Activated naive CD4-positive, alpha-beta T cell treated with anti-CD3 and anti-CD28 coated beads, Interleukin-2, amount 50 U/mL, for 24 hours (primary cell): ENCODE measurements at regions not wholly inside any gene's neighbourhood (a gene's known extent, or its start where the extent isn't known, plus 50 kb on each side); places are given as distances from the start of the nearest gene placed in this dataset.
"Not testable (repeated sequence)": the region's sequence is repeated elsewhere in the genome, so short reads cannot be mapped to it uniquely, and the experiment has no call there.

Experiments used
- H3K27ac Mint-ChIP-seq: one replicate; pipeline ENCODE4 v1.8.0; 2021; ENCODE audit warnings: mild to moderate bottlenecking, mixed read lengths
- H3K27me3 Mint-ChIP-seq: one replicate; pipeline ENCODE4 v1.8.0; 2021; ENCODE audit warnings: mixed read lengths
- H3K36me3 Mint-ChIP-seq: one replicate; pipeline ENCODE4 v1.8.0; 2021; ENCODE audit warnings: mixed read lengths
- H3K4me1 Mint-ChIP-seq: one replicate; pipeline ENCODE4 v1.8.0; 2021; ENCODE audit warnings: mixed read lengths
- H3K4me3 Mint-ChIP-seq: one replicate; pipeline ENCODE4 v1.8.0; 2021; ENCODE audit warnings: mild to moderate bottlenecking, mixed read lengths
- H3K9me3 Mint-ChIP-seq: one replicate; pipeline ENCODE4 v1.8.0; 2021; ENCODE audit warnings: mixed read lengths

DNA sequence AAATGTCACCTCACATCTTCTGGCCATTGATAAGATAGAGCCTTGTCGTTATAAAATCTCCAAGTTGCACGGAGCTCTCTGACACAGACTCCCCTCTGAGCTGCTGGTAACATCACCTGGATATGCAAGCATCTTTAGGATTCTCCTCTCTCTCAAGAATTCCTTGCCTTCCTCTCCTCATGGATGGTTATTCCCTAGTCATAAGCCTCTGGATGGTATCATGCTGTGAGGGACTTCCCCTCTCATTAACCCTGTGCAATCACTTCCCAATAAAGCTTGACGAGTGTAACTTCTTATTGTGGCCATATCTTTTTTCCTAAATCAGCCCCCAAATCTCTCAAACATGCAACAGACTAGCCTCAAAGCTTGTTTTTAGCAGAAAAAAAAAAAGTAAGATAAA lies 1057.0 kb upstream of the SLIT2 start:
- Mint-ChIP-seq H3K4me1 (no peaks in the 10 kb centered on the region), H3K9me3 (peaks cover 5% of the 10 kb centered on the region)

DNA sequence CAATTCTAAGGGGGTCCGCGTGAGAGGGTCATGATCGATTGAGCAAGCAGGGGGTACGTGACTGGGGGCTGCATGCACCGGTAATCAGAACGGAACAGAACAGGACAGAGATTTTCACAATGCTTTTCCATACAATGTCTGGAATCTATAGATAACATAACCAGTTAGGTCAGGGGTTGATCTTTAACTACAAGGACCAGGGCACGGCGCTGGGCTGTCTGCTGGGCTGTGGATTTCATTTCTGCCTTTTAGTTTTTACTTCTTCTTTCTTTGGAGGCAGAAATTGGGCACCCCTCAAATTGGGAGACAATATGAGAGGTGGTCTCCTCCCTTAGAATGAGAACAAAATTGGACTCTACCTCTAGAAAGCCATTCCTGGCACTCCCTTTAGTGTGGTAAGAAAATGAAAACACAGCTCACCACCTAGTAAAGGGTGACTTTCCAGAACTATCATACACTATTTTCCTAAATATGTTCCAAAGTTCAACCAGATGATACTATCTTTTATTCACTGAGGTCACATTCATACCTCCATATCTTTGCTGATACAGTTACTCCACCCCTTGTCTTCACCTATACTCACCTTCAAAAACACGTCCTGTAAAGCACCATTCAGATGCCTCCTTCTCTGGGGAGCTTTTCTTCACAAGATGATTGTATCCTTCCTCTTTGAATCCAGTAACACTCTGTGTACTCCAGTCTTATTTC lies 1058.3 kb upstream of the SLIT2 start:
- Mint-ChIP-seq H3K4me1 (no peaks in the 10 kb centered on the region), H3K9me3 (peaks cover 5% of the 10 kb centered on the region), H3K4me3 (no peak overlapping the region), H3K36me3 (no peaks in the 10 kb centered on the region), H3K27ac (no peak overlapping the region), H3K27me3 (no peaks in the 10 kb centered on the region)

More for the DNA sequence above, 1057.0 kb upstream of the SLIT2 start:
- Mint-ChIP-seq H3K36me3 (no peaks in the 10 kb centered on the region), H3K27me3 (no peaks in the 10 kb centered on the region), H3K27ac (no peak overlapping the region), H3K4me3 (no peak overlapping the region)

DNA sequence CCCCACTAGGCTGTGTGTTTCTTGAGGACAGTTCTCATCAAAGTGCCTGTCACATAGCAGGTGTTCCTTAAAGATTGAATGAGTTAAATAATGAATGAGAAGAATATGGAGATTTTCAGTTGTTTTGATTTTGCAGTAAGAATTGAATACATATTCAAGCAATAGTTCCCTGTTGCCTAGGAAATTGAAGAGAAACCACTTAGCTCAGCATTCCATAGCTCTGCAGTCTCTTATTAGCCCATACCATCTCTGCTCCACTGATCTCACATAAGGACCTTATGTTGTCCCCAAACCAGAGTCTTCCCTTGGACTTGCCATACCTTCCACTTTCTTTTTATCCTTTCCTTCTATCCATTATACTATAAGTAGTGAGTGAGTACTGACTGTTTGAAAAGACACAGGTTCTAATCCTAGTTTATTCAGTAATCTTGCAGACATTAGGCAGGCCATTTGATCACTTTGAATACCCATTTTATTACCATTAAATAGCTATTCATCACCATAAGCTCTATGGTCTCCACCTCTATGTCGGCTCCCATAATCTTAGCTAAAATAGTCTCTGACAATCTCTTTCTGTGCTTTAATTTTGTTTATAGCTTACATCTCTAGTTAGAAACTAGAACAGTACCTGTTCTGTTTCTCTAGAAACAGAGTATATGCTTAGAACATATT lies 1059.6 kb upstream of the SLIT2 start:
- no peaks in the 10 kb centered on the region for H3K4me1 Mint-ChIP-seq
- H3K4me3 Mint-ChIP-seq: no peak overlapping the region
- H3K27me3 Mint-ChIP-seq: no peaks in the 10 kb centered on the region
- H3K36me3 Mint-ChIP-seq: no peaks in the 10 kb centered on the region
- H3K9me3 Mint-ChIP-seq: peaks cover 5% of the 10 kb centered on the region
- H3K27ac Mint-ChIP-seq: no peak overlapping the region

DNA sequence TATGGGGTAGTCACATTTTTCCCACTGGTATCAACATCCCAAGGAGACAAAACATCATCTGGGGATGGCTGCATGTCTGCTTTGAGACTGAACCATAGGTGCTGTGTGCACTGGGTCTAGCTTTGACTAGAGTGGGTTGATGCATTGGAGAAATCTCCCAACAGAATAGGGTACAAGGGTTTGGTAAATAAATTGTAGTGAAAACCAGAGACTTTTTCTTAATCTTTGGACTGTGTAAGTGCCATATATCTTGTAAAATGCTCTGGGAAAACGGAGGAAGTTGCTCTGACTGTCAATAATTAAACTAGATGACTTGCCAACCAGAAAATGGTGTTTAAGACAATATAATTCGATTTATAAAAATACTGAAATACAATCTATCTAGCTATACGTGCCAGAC lies 1064.0 kb upstream of the SLIT2 start:
- H3K27ac Mint-ChIP-seq: no peak overlapping the region

DNA sequence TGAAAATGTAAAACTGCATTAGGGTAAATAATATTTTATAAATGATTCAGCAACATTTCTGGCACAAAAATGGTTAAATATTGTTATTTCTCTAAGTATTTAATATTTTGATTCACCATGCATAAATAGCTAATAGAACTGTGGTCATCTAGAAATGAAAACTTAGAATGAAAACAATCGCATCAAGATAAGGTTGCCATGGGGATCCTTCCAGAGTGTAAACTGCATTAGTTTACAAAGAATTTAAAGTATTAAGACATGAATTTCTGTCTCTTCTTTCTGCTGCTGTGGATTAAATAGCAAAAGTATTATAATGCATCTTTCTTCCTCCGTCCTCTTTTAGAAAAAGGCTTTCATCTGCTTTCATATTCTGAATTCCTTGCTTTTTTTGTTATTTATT lies 1064.6 kb upstream of the SLIT2 start:
- no peaks in the 10 kb centered on the region for H3K36me3 Mint-ChIP-seq
- H3K4me3 Mint-ChIP-seq: no peak overlapping the region
- peaks cover 10% of the 10 kb centered on the region for H3K9me3 Mint-ChIP-seq
- H3K27ac Mint-ChIP-seq: no peak overlapping the region
- H3K4me1 Mint-ChIP-seq: no peaks in the 10 kb centered on the region
- no peaks in the 10 kb centered on the region for H3K27me3 Mint-ChIP-seq

More for the DNA sequence above, 1064.0 kb upstream of the SLIT2 start:
- H3K4me3 Mint-ChIP-seq: no peak overlapping the region
- no peaks in the 10 kb centered on the region for H3K4me1 Mint-ChIP-seq
- no peaks in the 10 kb centered on the region for H3K27me3 Mint-ChIP-seq
- peaks cover 10% of the 10 kb centered on the region for H3K9me3 Mint-ChIP-seq
- H3K36me3 Mint-ChIP-seq: no peaks in the 10 kb centered on the region

DNA sequence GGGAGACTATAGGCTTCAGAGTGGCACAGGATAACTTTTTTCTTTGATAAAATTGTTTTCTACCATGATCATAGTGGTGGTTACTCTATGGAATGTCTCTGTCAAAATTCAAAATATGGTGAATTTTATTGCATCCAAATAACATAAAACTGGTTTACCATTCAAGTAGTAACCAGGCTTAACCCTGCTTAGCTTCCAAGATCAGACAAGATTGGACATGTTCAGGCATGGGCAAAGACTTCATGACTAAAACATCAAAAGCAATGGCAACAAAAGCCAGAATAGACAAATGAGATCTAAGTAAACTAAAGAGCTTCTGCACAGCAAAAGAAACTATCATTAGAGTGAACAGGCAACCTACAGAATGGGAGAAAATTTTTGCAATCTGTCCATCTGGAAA lies 1070.1 kb upstream of the SLIT2 start:
- not testable (repeated sequence) for H3K4me1 Mint-ChIP-seq, H3K9me3 Mint-ChIP-seq, H3K27me3 Mint-ChIP-seq

DNA sequence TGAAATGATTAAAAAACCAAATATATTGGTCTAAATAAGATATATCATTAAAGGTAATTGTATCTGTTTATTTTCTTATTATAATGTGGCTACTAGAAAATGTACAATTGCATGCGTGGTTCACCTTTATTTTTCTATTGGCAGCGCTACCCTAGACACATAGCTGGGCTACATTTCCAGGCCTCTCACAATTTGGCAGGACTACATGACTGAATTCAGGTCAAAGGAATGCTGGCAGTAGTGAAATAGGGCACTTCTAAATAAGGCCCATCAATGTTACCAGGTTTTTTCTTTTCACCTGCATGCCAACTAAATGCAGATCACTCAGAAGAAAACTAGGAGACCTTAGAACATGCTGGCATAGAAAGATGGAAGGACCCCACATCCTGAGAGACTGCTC lies 1072.9 kb upstream of the SLIT2 start:
- no peak overlapping the region for H3K4me3 Mint-ChIP-seq

More for the DNA sequence above, 1070.1 kb upstream of the SLIT2 start:
- not testable (repeated sequence) for H3K27ac Mint-ChIP-seq, H3K36me3 Mint-ChIP-seq, H3K4me3 Mint-ChIP-seq

DNA sequence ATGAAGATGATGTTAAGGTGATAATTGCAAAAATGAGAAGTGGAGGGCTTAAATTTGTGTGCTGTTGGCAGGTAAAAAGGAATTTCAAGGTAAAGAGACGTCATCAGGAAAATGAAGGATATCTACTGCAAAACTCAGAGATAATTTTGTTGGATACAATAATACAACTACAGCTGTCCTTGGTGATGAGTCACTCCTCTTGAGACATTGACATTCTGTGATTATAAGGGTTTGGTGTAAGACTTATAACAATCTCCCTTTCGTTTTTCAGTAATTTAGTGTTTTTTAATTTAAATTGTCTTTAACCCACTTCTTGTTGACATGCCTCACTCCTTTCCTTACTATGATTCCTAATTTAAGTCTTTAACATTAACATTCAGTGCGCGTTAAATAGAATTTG lies 1074.1 kb upstream of the SLIT2 start:
- Mint-ChIP-seq H3K27ac (no peak overlapping the region), H3K27me3 (no peaks in the 10 kb centered on the region), H3K36me3 (no peaks in the 10 kb centered on the region), H3K4me1 (no peaks in the 10 kb centered on the region), H3K4me3 (no peak overlapping the region), H3K9me3 (no peaks in the 10 kb centered on the region)

More for the DNA sequence above, 1072.9 kb upstream of the SLIT2 start:
- Mint-ChIP-seq H3K27me3 (no peaks in the 10 kb centered on the region), H3K36me3 (no peaks in the 10 kb centered on the region), H3K27ac (no peak overlapping the region), H3K4me1 (no peaks in the 10 kb centered on the region), H3K9me3 (no peaks in the 10 kb centered on the region)

DNA sequence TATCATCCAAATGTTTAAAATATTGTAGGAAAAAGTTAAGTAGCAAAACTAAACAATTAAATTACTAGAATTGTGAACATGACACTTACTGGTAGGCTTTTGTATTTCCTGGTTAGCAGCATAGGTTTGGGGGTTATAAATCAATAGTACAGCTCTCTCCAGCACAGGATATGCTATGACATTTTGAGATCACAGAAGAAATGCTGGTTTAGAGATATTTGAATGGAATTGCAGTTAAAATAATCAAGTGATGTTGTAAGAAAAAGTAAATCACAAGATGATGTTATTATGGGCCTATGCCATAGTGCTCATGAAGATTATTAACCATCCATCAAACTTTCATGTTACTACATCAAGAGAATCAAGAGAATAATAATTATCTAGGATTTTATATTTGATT lies 1079.9 kb upstream of the SLIT2 start:
- no peak overlapping the region for H3K4me3 Mint-ChIP-seq
- no peaks in the 10 kb centered on the region for H3K27me3 Mint-ChIP-seq
- no peaks in the 10 kb centered on the region for H3K4me1 Mint-ChIP-seq
- H3K27ac Mint-ChIP-seq: no peak overlapping the region
- H3K9me3 Mint-ChIP-seq: peaks cover 5% of the 10 kb centered on the region
- no peaks in the 10 kb centered on the region for H3K36me3 Mint-ChIP-seq

DNA sequence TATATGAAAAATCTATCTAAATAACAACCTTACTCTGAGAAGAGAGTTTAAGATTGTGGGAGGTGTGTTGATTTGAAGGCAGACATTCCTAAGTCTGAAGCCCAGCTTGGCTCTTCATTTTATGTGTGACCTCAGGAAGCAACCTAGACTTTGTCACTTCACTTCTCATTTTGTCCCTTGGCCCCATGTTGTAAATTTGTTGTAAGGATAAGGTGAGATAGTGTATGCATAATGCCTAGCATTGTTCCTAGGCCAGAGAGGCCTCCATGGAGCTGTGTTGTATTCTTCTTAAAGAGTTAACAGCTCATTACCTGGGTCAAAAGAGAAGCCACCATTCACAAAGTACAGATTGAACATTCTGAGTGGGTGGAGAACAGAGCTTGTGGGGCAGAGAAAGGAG lies 1084.4 kb upstream of the SLIT2 start:
- Mint-ChIP-seq H3K9me3 (peaks cover 5% of the 10 kb centered on the region), H3K27me3 (no peaks in the 10 kb centered on the region), H3K27ac (no peak overlapping the region), H3K4me3 (no peak overlapping the region), H3K4me1 (no peaks in the 10 kb centered on the region), H3K36me3 (no peaks in the 10 kb centered on the region)

DNA sequence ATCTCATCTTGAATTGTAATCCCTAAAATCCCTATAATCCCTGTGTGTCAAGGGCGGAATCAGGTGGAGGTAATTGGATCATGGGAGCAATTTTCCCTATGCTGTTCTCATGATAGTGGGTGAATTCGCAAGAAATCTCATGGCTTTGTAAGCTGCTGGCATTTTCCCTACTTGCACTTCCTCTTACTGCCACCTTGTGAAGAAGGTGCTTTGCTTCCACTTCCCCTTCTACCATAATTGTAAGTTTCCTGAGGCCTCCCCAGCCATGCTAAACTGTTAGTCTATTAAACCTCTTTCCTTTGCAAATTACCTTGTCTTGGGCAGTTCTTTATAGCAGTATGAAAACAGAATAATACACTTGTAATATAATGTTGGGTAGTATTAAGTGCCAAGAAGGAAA lies 1087.4 kb upstream of the SLIT2 start:
- Mint-ChIP-seq H3K27ac (no peak overlapping the region), H3K27me3 (no peaks in the 10 kb centered on the region), H3K4me3 (no peak overlapping the region), H3K4me1 (no peaks in the 10 kb centered on the region), H3K36me3 (no peaks in the 10 kb centered on the region), H3K9me3 (peaks cover 2% of the 10 kb centered on the region)

DNA sequence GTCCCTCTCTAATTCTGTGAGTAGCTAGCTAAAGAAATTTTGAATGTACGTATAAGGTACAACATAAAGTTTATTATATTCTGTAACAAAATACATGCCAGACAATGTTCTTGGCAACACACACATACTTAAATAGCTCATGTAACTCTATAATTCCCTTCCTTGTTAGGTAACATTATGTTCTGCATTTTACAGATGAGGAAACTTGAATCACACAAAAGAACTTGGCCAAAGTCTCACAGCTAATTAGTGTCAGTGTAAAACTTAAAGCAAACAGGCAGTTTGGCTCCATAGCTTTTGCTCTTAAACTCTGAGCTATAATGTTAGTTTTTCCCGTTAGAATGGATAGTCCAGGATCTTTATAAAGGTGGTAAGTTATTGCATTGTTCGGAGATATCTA lies 1091.8 kb upstream of the SLIT2 start:
- no peak overlapping the region for H3K4me3 Mint-ChIP-seq
- peaks cover 19% of the 10 kb centered on the region for H3K9me3 Mint-ChIP-seq
- H3K27me3 Mint-ChIP-seq: no peaks in the 10 kb centered on the region
- no peaks in the 10 kb centered on the region for H3K36me3 Mint-ChIP-seq
- no peaks in the 10 kb centered on the region for H3K4me1 Mint-ChIP-seq
- H3K27ac Mint-ChIP-seq: no peak overlapping the region

DNA sequence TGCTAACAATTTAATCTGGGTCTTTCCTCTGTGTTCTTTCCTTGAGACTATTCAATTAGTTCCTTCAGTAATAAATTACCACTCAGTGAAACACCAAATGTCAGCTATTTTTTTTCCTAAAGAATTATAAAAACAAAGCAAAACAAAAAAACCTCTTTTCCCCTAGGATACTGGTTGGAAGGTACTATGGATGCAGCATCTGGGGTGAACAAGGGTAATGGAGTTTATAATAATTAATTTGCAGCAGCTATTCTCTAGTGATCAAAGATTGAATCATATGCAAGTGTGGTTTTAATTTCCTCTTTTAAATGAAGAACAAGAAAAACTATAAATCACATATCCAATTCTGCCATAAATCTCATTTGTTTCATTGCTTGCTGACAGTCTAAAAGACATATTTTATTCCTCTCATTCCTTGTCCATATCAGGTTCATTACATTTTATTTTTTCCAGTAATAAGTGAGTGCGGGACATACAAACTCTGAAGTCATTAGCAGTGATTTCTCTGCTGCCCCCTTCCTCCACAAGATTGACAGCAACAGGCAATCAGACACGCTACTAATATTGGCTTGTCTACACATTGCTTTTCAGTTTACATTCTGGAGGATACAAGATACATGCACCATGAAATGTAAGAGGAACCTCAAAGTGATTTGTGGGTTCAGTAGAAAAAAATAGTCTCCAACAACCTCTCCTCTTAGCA lies 1093.4 kb upstream of the SLIT2 start:
- Mint-ChIP-seq H3K27ac (no peak overlapping the region), H3K9me3 (peaks cover 20% of the 10 kb centered on the region), H3K27me3 (no peaks in the 10 kb centered on the region), H3K4me3 (no peak overlapping the region), H3K36me3 (no peaks in the 10 kb centered on the region), H3K4me1 (no peaks in the 10 kb centered on the region)

DNA sequence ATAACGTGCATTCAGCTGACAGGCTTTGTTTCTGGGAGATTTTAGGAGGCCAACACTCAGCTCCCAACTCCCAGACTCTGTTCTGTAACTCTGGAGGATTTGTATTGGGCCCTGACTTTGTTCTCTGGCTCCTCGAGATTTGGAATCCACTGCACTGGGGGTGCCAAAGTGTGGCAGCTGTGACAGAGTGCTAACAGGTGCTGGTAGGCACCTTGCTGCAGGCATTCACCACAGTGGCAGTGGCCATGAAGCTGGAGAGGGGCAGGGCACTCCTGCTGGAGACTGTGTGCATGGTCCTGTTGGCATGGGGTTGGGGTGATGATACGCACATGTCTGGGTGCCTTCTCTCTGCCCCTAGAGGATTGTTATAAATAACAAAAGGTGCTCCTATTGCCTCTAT lies 1094.9 kb upstream of the SLIT2 start:
- H3K27me3 Mint-ChIP-seq: no peaks in the 10 kb centered on the region
- H3K4me3 Mint-ChIP-seq: no peak overlapping the region
- no peaks in the 10 kb centered on the region for H3K4me1 Mint-ChIP-seq
- H3K36me3 Mint-ChIP-seq: no peaks in the 10 kb centered on the region
- no peak overlapping the region for H3K27ac Mint-ChIP-seq
- H3K9me3 Mint-ChIP-seq: peaks cover 20% of the 10 kb centered on the region

DNA sequence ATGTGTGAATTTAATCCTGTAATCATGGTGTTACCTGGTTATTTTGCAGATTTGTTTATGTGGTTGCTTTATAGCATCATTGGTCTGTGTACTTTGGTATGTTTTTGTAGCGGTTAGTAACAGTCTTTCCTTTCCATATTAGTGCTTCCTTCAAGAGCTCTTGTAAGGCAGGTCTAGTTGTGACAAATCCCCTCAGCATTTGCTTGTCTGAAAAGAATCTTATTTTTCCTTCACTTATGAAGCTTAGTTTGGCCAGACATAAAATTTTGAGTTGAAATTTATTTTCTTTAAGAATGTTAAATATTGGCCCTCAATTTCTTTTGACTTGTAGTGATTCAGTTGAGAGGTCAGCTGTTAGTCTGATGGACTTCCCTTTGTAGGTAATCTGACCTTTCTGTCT lies 1096.1 kb upstream of the SLIT2 start:
- Mint-ChIP-seq H3K27ac (no peak overlapping the region), H3K36me3 (no peaks in the 10 kb centered on the region), H3K27me3 (no peaks in the 10 kb centered on the region), H3K4me1 (no peaks in the 10 kb centered on the region), H3K9me3 (peaks cover 20% of the 10 kb centered on the region), H3K4me3 (no peak overlapping the region)

DNA sequence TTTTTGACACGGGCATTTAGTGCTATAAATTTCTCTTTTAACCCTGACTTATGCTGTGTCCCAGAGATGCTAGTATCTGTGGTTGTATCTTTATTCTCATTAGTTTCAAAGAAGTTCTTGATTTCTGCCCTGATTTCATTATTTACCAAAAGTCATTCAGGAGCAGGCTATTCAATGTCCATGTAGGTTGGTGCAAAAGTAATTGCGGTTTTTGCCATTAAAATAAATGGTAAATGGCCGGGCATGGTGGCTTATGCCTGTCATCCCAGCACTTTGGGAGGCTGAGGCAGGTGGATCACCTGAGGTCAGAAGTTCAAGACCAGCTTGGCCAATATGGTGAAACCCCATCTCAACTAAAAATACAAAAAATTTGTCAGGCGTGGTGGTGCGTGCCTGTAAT lies 1097.4 kb upstream of the SLIT2 start:
- not testable (repeated sequence) for H3K27ac Mint-ChIP-seq, H3K27me3 Mint-ChIP-seq, H3K4me1 Mint-ChIP-seq, H3K4me3 Mint-ChIP-seq, H3K36me3 Mint-ChIP-seq
- H3K9me3 Mint-ChIP-seq: peaks cover 29% of the 10 kb centered on the region
